B cell (primary cell): ENCODE measurements at regions not wholly inside any gene's neighbourhood (a gene's known extent, or its start where the extent isn't known, plus 50 kb on each side); places are given as distances from the start of the nearest gene placed in this dataset.
"Not testable (repeated sequence)": the region's sequence is repeated elsewhere in the genome, so short reads cannot be mapped to it uniquely, and the experiment has no call there.

ENCODE experiments used
- ATAC-seq: fragments of 200-7000 bp; cut with Tn5 transposase; one replicate; pipeline ENCODE4 v1.10.0; 2021; ENCODE audit warnings: low read depth, mild to moderate bottlenecking, moderate number of reproducible peaks, moderate library complexity
- CTCF ChIA-PET: fragments of 350-600 bp; sonication (Branson Sonifier 250); formaldehyde crosslinking; loops from one replicate; lab custom pipeline; 2021; ENCODE audit warnings: antibody characterized with exemption, inconsistent platforms; lab: Charles Lee
- POLR2A ChIA-PET: fragments of 350-600 bp; sonication (Branson Sonifier 250); formaldehyde crosslinking; loops from one replicate; lab custom pipeline; 2021; ENCODE audit warnings: antibody characterized with exemption; lab: Charles Lee
- DNase-seq: peaks from one replicate; pipeline ENCODE4 v3.0.0; 2013
- H2AFZ ChIP-seq: 2 replicates; pipeline ENCODE4 v1.6.1; 2012; ENCODE audit warnings: mild to moderate bottlenecking, low read depth, low read length; ENCODE audit not compliant: insufficient read depth, poor library complexity, severe bottlenecking
- H3K27ac ChIP-seq, 2 donors: 1 replicate in 1 of 2; 2 replicates in 1 of 2; pipeline ENCODE4 v1.5.1; 2012 to 2013; ENCODE audit warnings: low read length in 2 of 2, mild to moderate bottlenecking in 2 of 2, moderate library complexity in 1 of 2
- H3K27me3 ChIP-seq, 4 experiments: fragments of 200-600 bp in 1 of 4; sonication (generic) in 1 of 4; replicated peaks in 1 of 4; 1 replicate in 2 of 4; 2 replicates in 2 of 4; pipeline versions ENCODE4 v1.6.1 to v1.7.0; 2013 to 2016; ENCODE audit warnings: low read length in 3 of 4, mild to moderate bottlenecking in 2 of 4, mixed read lengths in 1 of 4, moderate library complexity in 1 of 4; ENCODE audit not compliant: insufficient read depth in 4 of 4, control insufficient read depth in 3 of 4; ENCODE audit errors: control extremely low read depth in 1 of 4
- H3K36me3 ChIP-seq, 2 experiments: replicated peaks in 1 of 2; 1 replicate in 1 of 2; 2 replicates in 1 of 2; pipeline versions ENCODE4 v1.6.1 to v1.7.1; 2013; ENCODE audit warnings: low read length in 1 of 2; ENCODE audit not compliant: insufficient read depth in 2 of 2, control insufficient read depth in 1 of 2; ENCODE audit errors: control extremely low read depth in 1 of 2, extremely low read depth in 1 of 2
- H3K4me1 ChIP-seq, 2 donors: fragments of 200-600 bp in 1 of 2; sonication (generic) in 1 of 2; 1 replicate in 1 of 2; 2 replicates in 1 of 2; pipeline versions ENCODE4 v1.5.1 to v1.6.1; 2013 to 2017; ENCODE audit warnings: low read length in 2 of 2; ENCODE audit not compliant: control insufficient read depth in 2 of 2, insufficient read depth in 2 of 2
- H3K4me2 ChIP-seq: replicated peaks from 2 replicates; pipeline ENCODE3; 2012; ENCODE audit warnings: mild to moderate bottlenecking, low read depth, low read length; ENCODE audit not compliant: poor library complexity, severe bottlenecking
- H3K4me3 ChIP-seq, 5 experiments: fragments of 200-600 bp in 1 of 5; sonication (generic) in 1 of 5; 1 replicate in 3 of 5; 2 replicates in 2 of 5; pipeline versions ENCODE4 v1.5.1 to v1.7.0; 2011 to 2016; ENCODE audit warnings: low read length in 4 of 5, mild to moderate bottlenecking in 4 of 5, low read depth in 2 of 5, control low read depth in 1 of 5, moderate library complexity in 1 of 5; ENCODE audit not compliant: insufficient read depth in 1 of 5; ENCODE audit errors: control extremely low read depth in 1 of 5, extremely low read depth in 1 of 5
- H3K79me2 ChIP-seq: fragments of 200-600 bp; sonication (generic); one replicate; pipeline ENCODE4 v1.6.0; 2016; ENCODE audit warnings: low read length; ENCODE audit not compliant: control insufficient read depth, insufficient read depth
- H3K9ac ChIP-seq: fragments of 200-600 bp; sonication (generic); 2 replicates; pipeline ENCODE4 v1.6.1; 2017; ENCODE audit warnings: mild to moderate bottlenecking, low read length, moderate library complexity
- H3K9me3 ChIP-seq, 3 donors: one replicate each; pipeline versions ENCODE4 v1.6.1 to v1.7.1; 2013; ENCODE audit warnings: low read length in 2 of 3; ENCODE audit not compliant: control insufficient read depth in 2 of 3, insufficient read depth in 1 of 3; ENCODE audit errors: control extremely low read depth in 1 of 3
- H4K20me1 ChIP-seq: 2 replicates; pipeline ENCODE4 v1.6.0; 2012; ENCODE audit warnings: mild to moderate bottlenecking, low read length; ENCODE audit not compliant: insufficient read depth, control insufficient read depth, poor library complexity, severe bottlenecking
- H3K27ac Mint-ChIP-seq: one replicate; pipeline ENCODE4 v1.8.0; 2021; ENCODE audit warnings: mixed read lengths
- H3K27me3 Mint-ChIP-seq: one replicate; pipeline ENCODE4 v1.8.0; 2021; ENCODE audit warnings: mixed read lengths
- H3K4me1 Mint-ChIP-seq: one replicate; pipeline ENCODE4 v1.8.0; 2021; ENCODE audit warnings: mixed read lengths
- H3K4me3 Mint-ChIP-seq: one replicate; pipeline ENCODE4 v1.8.0; 2021; ENCODE audit warnings: mixed read lengths
- H3K9me3 Mint-ChIP-seq: one replicate; pipeline ENCODE4 v1.8.0; 2022; ENCODE audit warnings: mixed read lengths; ENCODE audit not compliant: insufficient read depth
- EZH2 ChIP-seq: IDR thresholded peaks from 2 replicates; pipeline ENCODE4 v1.6.1; 2012; ENCODE audit warnings: borderline replicate concordance, low read depth, mild to moderate bottlenecking, moderate library complexity, low read length; ENCODE audit not compliant: insufficient read depth, poor library complexity, severe bottlenecking
- WGBS: methylation state at CpG from one replicate; pipeline ENCODE4 v1.1.5; 2013; ENCODE audit warnings: missing lambda C conversion rate; ENCODE audit not compliant: insufficient coverage; 5-methylcytosine and 5-hydroxymethylcytosine counted together
- intact Hi-C: fragments of 100-400 bp; cut with micrococcal nuclease; formaldehyde crosslinking; loops from one replicate; pipeline ENCODE4 v1.10.0; 2022
- TF ChIP-seq, protein P1 (sequence below): fragments of 200-600 bp; IDR thresholded peaks from one replicate; pipeline ENCODE4 v1.8.0; 2022; ENCODE audit warnings: antibody characterized with exemption, mild to moderate bottlenecking

- peaks cover 11% of the 10 kb centered on the region for H3K27me3 Mint-ChIP-seq
- H3K4me3 ChIP-seq: no peak overlapping the region
- H3K79me2 ChIP-seq: no peaks in the 10 kb centered on the region
- POLR2A ChIA-PET: no interaction called here
- H4K20me1 ChIP-seq: no peaks in the 10 kb centered on the region
- H3K9ac ChIP-seq: no peak overlapping the region
- H3K4me1 ChIP-seq: no peaks in the 10 kb centered on the region
- H3K27ac ChIP-seq: no peak overlapping the region
- no peak overlapping the region for H3K4me2 ChIP-seq
- no peaks in the 10 kb centered on the region for H3K9me3 ChIP-seq
- no peak for DNase-seq
- 92% methylated on average over 6 of the region's 6 CpGs for WGBS
- H3K9me3 Mint-ChIP-seq: peaks cover 4% of the 10 kb centered on the region
- H2AFZ ChIP-seq: no peak overlapping the region
- no peaks in the 10 kb centered on the region for H3K4me1 Mint-ChIP-seq
- no peak for TF ChIP-seq EZH2
- TF ChIP-seq, protein P1, sequence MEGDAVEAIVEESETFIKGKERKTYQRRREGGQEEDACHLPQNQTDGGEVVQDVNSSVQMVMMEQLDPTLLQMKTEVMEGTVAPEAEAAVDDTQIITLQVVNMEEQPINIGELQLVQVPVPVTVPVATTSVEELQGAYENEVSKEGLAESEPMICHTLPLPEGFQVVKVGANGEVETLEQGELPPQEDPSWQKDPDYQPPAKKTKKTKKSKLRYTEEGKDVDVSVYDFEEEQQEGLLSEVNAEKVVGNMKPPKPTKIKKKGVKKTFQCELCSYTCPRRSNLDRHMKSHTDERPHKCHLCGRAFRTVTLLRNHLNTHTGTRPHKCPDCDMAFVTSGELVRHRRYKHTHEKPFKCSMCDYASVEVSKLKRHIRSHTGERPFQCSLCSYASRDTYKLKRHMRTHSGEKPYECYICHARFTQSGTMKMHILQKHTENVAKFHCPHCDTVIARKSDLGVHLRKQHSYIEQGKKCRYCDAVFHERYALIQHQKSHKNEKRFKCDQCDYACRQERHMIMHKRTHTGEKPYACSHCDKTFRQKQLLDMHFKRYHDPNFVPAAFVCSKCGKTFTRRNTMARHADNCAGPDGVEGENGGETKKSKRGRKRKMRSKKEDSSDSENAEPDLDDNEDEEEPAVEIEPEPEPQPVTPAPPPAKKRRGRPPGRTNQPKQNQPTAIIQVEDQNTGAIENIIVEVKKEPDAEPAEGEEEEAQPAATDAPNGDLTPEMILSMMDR: no peak
- no peak for ATAC-seq
- no peaks in the 10 kb centered on the region for H3K36me3 ChIP-seq
- H3K27me3 ChIP-seq: no peaks in the 10 kb centered on the region
- H3K4me3 Mint-ChIP-seq: no peak overlapping the region
- H3K27ac Mint-ChIP-seq: no peak overlapping the region
- intact Hi-C loops: no loop called here
- CTCF ChIA-PET: interaction anchor here (0.5 kb wide), 1 partner anchor 102 kb away, joined by 3 read pairs; no protein-coding TSS in a partner anchor
These were observed 77.5 kb upstream of the PLD5 start for GRCh38 chr1:242602001-242602400.

DNA sequence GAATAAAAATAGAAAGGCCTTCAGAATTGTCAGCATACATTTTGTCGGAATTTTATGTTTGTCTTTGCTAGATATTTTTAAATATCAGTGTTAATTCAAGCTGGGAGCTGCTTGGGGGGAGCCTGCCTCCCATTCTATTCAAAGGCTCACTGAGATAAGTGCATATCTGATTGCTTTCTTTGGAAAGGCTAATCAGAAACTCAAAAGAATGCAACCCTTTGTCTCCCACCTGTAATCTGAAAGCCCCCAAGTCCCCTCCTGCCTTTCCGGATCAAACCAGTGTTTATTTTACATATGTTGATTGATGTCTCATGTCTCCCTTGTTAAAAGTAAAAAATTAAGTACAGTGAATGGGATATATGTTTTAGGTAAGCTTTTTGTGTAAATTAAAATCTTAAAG is 69.3 kb upstream of the PLD5 start:
- H3K4me3 ChIP-seq, H3K9me3 ChIP-seq, H3K27ac ChIP-seq, H3K27me3 Mint-ChIP-seq, ATAC-seq, H3K9ac ChIP-seq, H3K79me2 ChIP-seq, H3K36me3 ChIP-seq, intact Hi-C loops, DNase-seq, H3K4me1 ChIP-seq, CTCF ChIA-PET, H4K20me1 ChIP-seq, H3K27ac Mint-ChIP-seq, H3K4me3 Mint-ChIP-seq, H2AFZ ChIP-seq, POLR2A ChIA-PET, H3K4me1 Mint-ChIP-seq, H3K4me2 ChIP-seq, H3K27me3 ChIP-seq: not testable (repeated sequence)
- H3K9me3 Mint-ChIP-seq: peaks cover 11% of the 10 kb centered on the region
- no CpG with 5 or more reads among the region's 2 CpGs for WGBS
